ENCODE measurements at regions not wholly inside any gene's neighbourhood (a gene's known extent, or its start where the extent isn't known, plus 50 kb on each side); places are given as distances from the start of the nearest gene placed in this dataset.
A peak's percentile ranks its signal among the peaks of the same experiment; 100 is the strongest.
"Not testable (repeated sequence)": the region's sequence is repeated elsewhere in the genome, so short reads cannot be mapped to it uniquely, and the experiment has no call there.

GRCh38 chr9:115585458-115585857 lies 467.5 kb upstream of the TNC start:
- not testable (repeated sequence) for DNase-seq

DNA sequence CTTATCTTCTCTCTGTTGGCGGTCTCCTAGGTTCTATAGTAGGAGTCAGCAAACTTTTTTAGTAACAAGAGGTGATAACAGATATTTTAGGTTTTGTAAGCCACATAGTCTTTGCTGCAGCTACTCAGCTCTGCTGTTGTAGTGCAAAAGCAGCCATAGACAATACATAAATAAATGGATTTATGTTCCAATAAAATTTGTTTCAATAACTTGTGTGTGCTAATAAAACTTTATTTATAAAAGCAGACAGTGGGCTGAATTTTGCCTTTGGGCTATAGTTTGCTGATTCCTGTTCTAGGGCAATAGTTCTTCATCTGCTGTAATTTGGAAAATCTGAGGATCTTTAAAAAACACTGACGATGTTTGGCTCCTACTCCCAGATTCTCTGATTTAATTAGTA lies 469.4 kb upstream of the TNC start:
- no peak for DNase-seq

DNA sequence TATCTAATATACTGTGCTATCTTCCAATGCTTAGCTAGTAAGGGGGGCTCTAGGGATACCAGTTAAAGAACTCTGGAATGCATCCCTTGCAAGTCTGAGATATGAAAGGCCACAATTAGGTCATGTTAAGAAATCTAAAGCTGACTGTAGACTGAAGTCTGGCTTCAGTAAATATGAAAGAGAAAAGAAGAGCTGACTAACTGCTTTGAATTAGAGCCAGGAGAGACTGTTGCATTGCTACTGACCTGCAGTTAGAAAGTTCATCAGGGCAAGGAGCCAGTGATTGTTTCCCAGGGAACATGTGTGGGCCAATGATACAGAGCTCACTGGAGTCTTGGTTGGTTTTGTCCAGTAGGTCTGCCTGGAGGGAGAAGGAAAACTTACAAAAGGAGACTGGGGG lies 472.1 kb upstream of the TNC start:
- no peak for DNase-seq

GRCh38 chr9:115591584-115591984 lies 473.6 kb upstream of the TNC start:
- DNase-seq = peak; percentile 95

DNA sequence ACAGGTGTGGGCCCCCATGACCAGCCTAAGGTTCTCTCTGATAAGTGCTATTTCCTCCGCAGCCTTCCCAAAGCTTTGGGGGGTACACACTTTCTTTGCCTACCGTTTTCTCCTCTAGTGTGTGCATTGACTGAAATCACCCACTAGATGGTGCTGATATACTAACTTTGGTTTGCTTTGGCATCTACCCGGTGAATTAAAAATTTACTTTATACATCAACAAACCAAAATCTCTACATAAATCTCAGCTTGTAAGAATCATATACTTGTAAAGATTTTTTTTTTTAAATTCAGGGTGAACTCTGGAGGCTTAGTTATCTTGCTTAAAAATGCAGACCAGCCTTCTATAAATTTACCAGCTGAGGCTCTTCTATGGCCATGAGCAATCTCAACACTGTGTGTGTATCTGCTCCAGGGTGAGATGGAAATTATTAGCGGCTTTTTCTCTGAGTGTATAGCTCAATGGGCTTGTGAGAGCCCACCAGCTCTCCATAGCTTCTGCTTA lies 475.7 kb upstream of the TNC start:
- DNase-seq = peak; percentile 50

GRCh38 chr9:115594557-115594956 lies 476.6 kb upstream of the TNC start:
- no peak for DNase-seq

DNA sequence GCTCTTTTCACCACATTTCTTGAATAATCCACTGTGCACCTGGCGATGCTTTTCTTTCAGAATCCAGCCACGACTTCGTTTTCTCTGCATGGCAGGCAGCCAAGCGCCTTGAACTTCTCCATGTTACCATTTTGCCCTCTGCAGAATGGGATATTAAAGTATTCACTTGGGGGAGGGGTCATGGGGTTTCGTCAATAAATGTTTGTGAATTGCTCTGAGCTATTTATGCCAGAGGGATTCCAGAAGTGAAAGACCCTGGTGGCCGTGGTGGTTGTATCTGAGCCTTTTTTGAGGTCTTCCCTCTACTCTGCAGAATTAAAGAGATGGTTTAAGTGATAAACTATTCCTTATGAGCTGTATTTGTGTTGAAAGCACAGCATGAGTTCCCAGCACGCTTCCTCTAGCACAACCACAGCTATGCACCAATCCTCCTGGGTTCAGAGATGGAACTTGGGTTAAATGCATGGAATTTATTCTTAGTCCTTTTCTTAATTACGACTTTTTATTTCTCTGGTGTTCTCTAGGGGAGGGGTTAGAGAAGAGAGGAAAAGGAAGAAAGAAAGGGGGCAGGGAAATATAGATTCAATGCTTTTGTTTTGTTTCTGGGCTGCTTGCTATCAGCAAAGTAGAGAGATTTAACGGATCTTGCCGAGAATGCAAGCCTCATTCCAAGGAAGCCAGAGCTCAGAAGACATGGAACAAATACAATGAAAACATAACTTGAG lies 478.2 kb upstream of the TNC start:
- no peak for DNase-seq

- no peak for DNase-seq
Observed at GRCh38 chr9:115596746-115597080, 478.8 kb upstream of the TNC start.

DNA sequence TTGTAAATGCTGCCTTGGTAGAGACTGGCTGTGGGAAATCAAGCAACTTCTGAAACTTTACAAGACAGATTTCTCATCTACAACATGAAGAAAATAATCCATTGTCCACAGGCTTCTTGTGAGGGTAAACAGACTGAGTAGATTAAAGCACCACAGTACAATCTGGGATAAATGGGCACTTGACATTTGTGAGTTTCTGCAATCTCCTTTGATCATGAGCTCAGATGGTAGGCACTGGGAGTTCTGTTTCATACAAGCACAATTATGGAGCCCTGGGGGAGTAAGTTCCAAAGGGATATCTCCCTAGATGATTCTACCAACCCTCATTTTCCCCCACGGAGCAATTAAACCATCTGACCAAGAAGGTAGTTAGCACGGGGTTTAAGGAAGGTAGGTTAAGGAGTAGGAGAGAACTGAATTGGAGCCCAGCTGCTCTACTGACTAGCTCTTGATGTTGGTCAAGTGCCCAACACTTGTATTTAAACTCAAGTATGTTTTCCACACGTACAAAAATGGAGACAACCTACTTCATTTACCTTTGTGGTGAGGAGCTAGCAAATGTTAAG lies 479.5 kb upstream of the TNC start:
- no peak for DNase-seq

GRCh38 chr9:115598751-115599150 lies 480.8 kb upstream of the TNC start:
- DNase-seq = no peak

GRCh38 chr9:115599898-115600297 lies 481.9 kb upstream of the TNC start:
- no peak for DNase-seq

DNA sequence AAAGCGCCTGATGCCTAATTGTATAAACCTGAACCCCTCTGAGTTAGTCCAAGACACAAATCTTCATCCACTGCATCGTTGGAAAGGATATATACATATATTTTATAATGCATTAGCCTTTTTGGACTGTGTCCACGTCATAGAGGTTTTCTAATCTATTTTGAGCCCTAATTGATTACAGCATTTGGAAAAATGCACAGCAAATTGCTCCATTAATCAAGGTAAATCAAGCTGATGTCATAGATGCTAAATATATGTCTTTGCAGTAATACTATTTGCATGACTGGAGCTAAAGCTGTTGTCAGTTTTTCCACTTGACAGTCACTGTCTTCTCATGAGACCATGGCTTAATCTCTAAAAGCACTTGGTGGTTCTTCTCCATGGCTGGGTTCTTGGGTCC lies 483.5 kb upstream of the TNC start:
- no peak for DNase-seq

GRCh38 chr9:115604831-115605483 lies 487.0 kb upstream of the TNC start:
- no peak for DNase-seq

DNA sequence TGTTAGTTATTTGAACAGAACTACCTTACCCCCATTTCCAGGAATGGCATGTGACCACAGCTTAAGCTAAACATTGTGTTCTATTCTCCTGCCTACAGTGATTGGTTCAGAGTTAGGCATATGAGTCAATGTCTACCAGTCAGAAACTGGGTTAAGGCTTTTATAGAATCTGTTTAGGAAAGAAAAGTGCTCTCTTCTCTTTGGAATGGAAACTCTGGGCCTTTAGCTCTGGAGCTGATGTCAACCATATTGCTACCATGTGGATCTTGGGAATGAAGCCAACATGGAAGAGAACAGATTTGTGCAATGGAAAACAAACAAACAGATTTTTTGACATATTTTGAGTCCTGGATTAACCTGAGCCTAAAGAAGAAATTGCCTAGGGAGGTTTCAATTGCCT lies 488.9 kb upstream of the TNC start:
- DNase-seq = no peak

- no peak for DNase-seq
Observed at GRCh38 chr9:115614326-115614999, 496.5 kb upstream of the TNC start.

DNA sequence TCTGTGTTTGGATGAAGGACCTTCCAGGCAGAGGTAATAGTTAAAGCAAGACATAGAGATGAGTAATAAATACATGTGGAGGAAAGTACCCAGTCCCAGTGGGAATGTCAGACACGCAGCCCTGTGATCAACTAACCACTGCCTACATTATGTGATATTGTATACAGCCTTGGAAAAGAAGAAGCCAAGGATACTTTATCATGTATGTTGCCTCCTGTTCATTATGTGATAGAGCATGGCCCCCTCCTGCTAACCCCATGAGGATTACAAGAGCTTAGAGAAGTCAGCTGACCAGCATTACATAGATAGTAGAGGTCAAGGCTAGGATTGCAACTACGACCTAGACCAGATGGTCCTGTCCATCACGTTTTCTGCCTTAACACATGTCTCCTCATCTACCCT lies 497.0 kb upstream of the TNC start:
- DNase-seq = no peak

GRCh38 chr9:115615821-115616665 lies 498.1 kb upstream of the TNC start:
- no peak for DNase-seq

GRCh38 chr9:115616666-115617239 lies 498.8 kb upstream of the TNC start:
- no peak for DNase-seq

GRCh38 chr9:115625251-115625650 lies 507.3 kb upstream of the TNC start:
- DNase-seq = no peak

- no peak for DNase-seq
Observed at GRCh38 chr9:115625954-115626353, 508.0 kb upstream of the TNC start.

DNA sequence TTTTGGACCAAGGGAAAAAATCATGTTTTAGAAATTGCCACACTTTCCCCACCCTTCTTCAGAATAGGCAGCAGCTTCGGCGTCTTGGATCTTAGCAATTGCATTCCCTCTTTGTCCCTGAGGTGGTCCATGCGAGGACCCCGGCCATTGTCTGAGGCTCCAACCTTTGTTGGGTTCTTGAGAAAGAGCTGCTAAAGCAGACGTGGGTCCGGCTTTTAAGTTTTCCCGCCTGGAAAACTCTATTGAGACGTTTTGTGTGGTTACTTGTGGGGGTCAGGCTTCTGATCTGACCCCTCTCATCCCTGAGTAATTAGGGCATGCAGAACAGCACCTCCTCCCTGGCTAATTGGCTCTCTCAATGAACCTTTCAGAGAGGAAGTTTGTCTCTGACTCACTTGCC lies 509.6 kb upstream of the TNC start:
- DNase-seq = no peak

DNA sequence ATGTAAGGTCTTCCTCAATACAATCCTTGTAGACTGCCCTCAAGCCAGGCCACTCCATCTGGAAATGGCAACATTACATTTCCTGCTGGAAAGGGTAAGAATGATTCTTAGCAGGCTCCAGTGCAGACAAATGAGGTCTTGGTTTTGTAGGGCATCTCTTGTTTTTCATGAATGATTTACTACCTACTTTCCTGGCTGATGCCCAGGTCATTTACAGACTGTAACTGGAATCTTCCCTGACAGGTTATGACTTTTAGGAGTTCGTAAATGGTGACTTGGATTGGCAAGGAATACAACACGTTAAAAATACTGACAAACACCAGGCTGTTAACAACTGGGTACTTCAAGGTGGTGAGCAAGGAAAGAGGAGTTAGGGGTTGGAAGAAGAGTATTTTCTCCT lies 510.5 kb upstream of the TNC start:
- DNase-seq = no peak
